ENCODE measurements at regions not wholly inside any gene's neighbourhood (a gene's known extent, or its start where the extent isn't known, plus 50 kb on each side); places are given as distances from the start of the nearest gene placed in this dataset.
"Not testable (repeated sequence)": the region's sequence is repeated elsewhere in the genome, so short reads cannot be mapped to it uniquely, and the experiment has no call there.

DNA sequence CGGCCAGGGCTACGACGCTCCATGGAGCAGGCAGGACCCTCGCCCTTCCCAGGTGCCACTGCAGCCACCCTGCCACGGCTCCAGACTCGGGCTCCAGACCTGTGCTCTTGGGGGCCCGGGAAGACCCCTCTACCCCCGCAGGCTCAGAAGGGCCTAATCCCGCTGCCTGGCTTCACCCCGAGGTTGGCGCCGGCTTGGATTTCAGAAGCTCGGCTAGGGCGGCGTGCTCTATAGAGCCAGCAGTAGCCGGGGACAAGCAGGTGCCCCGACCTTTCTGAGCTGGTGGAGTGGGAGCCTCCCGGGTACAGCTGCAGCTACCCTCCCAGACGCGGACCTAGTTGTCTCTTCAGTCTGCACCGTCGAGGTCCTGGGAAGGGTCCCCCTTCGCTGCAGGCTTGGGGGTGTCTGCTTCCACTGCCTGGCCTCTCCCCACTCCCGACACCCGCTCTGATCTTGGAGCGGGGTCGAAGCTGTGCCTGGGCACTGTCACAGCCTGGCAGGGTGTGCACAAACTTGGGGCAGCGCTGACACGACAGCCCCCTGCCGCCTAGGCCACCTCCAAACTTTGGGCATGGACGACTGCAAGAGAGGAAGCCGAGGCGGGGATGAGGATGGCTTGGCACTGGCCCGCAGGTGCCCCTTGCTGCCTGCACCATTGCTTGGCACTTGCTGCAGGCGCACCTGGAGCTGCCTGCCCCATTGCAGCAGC is 1366.1 kb upstream of the CDH9 start:
- no peak for DNase-seq (ENCODE audit: low read depth)

DNA sequence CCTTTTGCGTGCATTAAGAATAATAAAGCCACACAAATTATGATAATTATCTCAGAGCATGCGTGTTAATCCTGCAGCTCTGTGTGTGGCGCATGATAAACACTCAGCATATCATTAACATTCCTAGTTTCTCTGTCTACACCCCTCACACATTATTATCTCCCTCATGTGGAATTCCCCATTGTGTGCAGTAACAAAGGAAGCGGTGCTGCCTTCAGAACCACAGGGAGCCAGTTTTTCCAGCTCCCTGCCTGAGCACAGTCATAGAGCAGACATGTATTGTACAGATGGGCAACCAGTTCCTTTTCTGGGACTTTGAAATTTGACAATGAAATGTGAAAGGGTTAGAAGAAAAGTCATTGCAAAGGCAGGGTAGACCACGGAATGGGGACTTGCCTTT is 1365.5 kb upstream of the CDH9 start:
- no peak for DNase-seq (ENCODE audit: low read depth)

DNA sequence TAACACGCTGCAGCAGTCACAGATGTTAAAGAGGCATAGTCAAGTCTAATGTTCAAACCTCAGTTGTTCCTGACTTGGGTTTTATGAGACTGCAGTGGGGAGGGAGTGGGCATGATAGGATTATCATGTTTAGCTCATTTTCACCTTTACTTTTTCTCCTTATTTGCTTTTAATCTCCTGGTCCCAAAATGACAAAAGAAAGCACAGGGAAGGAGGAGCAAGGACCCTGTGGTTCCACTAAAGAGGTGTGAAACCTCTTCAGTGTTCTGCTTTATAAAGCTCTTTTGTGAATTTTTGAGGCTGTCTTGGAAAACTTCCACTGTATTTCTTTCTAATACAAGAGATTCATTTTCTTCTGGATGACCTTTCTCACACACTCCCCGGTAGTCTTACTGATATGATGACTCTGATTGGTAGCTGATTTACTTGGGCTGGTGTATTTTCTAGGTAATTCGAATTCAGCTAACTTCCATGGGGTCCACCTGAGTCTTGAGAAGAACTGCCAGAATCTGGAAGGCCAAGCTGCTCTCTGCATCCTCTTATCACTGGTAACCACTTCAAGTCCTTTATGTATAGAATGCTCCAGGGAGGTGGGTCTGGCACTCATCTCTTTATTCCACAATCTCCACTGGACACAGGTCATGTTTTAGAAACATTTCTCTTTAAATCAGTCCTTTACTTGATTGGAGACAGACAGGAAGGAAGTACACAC is 1364.4 kb upstream of the CDH9 start:
- DNase-seq (ENCODE audit: low read depth): no peak

DNA sequence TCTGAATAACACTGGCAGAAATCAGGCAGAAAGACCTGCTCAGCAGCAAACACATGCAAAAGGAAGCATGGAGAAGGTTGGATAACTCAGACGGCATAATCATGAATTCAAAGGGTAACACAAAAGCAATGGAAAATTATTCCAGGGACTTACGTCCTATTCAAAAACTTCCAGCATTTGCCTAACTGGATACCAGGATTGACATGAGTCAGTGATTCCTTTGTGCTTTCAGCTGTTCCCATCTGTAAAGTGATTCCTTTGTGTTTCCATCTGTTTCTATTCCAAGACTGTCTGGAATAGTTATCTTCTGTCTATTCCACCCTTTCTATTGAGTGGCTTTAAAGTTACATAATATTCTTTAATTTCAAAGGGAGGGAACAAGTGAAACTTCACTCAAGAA is 1361.7 kb upstream of the CDH9 start:
- no peak for DNase-seq (ENCODE audit: low read depth)

- DNase-seq (ENCODE audit: low read depth): no peak
These were observed 1360.8 kb upstream of the CDH9 start for GRCh38 chr5:28399211-28399610.

DNA sequence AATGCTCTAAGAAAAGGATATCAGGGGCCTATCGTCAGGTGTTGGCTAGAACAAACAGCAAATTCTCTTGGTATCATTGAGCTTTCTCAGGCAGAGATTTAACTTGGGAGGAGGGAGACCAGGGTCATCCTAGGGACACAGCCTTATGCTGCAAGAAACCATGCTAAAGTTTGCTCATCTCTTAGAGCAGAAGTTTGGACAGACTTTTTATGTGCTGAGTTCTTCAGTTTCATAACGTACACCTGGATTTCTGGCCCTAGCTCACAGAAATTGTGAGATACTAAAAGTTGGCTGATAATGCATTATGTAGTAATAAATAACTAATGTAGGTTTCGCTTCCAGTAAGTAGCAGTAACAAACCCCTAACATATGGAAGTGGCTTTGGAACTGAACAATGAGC is 1359.8 kb upstream of the CDH9 start:
- DNase-seq (ENCODE audit: low read depth): no peak

DNA sequence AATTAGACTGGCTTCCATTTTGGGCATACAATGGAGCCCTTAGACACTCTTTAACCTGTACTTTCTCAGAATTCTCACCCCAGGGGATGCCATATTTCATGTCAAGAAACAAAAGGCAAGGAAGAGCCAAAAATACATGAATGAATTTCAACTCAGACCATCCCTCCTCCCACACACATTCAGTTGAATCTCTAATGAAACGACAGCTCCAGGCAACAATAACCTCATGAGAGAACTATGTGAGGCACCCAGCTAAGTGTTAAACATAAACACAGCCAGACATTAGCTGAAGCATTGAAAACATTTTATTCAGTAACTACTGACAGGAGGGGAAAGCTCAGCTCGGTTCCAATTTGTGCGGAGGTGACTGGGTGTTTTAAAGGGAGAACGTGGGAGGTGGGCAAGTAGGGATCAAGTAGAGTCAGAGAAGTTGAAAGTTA is 1359.1 kb upstream of the CDH9 start:
- no peak for DNase-seq (ENCODE audit: low read depth)

GRCh38 chr5:28391277-28391676 is 1352.9 kb upstream of the CDH9 start:
- no peak for DNase-seq (ENCODE audit: low read depth)

DNA sequence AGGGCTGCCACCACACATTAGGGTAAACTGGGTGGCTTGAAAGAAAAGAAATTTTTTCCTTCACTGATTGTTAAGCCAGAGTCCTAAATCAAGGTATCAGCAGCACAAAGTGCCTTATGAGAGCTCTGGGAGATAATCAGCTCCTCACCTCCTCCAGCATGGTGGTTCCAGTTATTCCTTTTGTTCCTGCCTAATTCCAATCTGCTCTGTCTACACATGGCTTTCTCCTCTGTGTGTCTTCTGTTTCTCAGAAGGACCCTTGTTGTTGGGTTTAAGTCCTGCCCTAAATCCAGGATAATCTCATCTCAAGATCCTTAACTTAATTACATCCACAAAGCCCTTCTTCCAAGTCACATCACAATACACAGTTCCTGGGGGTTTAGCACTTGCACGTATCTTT is 1352.0 kb upstream of the CDH9 start:
- DNase-seq (ENCODE audit: low read depth): no peak

DNA sequence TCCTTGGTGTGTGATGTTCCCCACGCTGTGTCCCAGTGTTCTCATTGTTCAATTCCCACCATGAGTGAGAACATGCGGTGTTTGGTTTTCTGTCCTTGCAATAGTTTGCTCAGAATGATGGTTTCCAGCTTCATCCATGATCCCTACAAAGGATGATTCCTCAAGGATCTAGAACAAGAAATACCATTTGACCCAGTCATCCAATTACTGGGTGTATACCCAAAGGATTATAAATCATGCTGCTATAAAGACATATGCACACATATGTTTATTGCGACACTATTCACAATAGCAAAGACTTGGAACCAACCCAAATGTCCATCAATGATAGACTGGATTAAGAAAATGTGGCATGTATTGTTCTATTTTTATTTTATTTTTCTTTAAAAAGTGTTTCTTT is 1351.3 kb upstream of the CDH9 start:
- DNase-seq (ENCODE audit: low read depth): not testable (repeated sequence)

DNA sequence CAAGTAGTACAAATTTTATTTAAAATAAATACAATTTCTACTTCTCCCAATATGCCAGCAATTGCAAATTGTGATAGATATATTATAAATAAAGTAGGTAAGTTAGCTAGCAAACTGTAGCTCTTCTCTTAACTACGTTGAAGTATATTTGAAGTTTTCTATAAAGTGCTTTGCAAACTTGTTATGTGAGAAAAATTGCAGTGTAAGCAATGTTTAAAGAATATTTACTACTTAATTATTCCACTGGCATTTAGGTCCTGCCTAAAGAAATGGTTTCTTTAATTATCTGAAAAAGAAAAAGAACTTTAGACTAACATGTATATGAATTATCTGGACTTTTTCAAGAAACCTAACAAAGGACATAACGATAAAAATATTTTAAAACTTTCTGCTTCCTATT is 1350.0 kb upstream of the CDH9 start:
- no peak for DNase-seq (ENCODE audit: low read depth)

- no peak for DNase-seq (ENCODE audit: low read depth)
These were observed 1348.3 kb upstream of the CDH9 start for GRCh38 chr5:28386712-28387111.

DNA sequence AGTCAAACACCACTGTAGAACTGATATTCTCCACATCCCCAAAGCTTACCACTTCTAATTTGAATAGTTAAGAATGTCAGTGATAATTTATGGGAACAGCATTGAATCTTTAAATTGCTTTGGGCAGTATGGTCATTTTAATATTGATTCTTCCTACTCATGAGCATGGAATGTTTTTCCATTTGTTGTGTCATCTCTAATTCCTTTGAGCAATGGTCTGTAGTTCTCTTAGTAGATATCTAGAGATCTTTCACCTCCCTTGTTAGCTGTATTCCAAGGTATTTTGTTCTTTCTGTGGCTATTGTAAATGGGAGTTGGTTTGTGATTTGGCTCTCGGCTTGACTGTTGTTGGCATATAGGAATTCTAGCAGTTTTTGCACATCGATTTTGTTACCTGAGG is 1341.8 kb upstream of the CDH9 start:
- no peak for DNase-seq (ENCODE audit: low read depth)

DNA sequence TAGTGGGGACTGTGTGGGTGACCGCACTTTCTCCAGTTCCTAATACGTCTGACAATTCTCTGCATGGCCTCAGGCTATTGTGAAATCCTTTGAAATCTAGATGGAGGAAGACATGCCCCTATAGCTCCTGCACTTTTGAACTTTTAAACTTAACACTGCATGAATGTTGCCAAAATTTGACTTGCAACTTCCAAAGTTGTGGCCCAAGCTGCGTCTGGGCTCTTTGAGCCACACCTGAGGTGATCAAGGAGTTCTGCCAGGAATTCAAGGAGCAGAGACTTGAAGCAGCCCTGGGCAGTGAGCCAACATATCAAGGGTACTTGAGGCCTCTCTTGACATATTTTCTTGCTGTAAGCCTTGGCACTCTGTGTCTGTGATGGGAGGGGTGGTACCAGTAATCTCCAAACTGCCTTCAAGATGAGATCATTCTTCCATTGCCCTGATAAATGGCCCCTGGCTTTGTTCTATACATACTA is 1336.1 kb upstream of the CDH9 start:
- DNase-seq (ENCODE audit: low read depth): no peak

DNA sequence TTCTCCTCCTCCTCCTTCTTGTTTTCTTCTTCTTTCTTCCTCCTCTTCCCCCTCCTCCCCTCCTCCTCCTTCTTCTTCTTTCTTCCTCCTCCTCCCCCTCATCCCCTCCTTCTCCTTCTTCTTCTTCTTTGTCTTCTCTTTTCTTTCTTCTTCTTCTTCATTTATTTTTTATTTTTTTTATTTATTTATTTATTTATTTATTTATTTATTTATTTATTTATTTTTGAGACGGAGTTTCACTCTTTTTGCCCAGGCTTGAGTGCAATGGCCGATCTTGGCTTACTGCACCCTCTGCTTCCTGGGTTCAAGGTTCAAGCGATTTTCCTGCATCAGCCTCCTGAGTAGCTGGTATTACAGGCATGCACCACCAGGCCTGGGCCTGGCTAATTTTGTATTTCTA is 1332.5 kb upstream of the CDH9 start:
- no peak for DNase-seq (ENCODE audit: low read depth)

GRCh38 chr5:28369418-28369817 is 1331.0 kb upstream of the CDH9 start:
- DNase-seq (ENCODE audit: low read depth): no peak

- no peak for DNase-seq (ENCODE audit: low read depth)
These were observed 1317.4 kb upstream of the CDH9 start for GRCh38 chr5:28355831-28356230.

DNA sequence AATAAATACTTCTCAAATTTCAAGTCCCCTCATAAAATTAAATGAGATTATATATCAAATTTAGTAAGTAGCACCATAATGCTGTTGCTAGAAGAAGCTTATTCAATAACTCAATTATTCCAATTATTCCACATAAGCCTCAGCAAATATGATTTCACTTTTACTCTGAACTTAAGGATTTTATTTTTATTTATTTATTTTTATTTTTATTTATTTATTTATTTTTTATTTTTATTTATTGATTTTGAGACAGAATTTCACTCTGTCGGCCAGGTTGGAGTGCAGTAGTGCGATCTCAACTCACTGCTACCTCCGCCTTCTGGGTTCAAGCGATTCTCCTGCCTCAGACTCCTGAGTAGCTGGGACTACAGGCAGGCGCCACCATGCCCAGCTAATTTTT is 1308.3 kb upstream of the CDH9 start:
- no peak for DNase-seq (ENCODE audit: low read depth)

DNA sequence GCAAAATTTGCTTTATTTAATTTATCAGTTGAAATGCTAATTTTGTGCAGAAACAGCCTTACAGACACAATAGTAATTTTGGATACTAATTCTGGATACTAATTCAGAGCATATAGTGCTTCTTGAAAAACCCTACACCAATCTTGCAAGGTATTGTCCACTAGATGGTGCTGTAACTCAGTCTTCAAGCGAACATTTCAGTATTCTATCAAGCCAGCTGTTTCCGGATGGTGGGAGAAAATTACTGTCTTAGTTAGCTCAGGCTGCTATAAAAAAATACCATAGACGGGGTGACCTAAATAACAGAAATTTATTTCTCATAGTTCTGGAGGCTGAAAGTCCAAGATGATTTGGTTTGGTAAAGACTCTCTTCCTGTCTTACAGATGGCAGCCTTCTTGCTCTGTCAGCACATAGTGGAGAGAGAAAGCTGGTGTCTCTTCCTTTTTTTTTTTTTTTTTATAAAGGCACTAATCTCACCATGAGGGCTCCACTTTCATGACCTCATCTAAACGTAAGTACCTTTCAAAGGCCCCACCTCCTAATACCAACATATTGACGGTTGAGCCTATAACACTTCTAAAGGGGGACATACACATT is 1306.5 kb upstream of the CDH9 start:
- DNase-seq (ENCODE audit: low read depth): no peak

GRCh38 chr5:28329176-28329575 is 1290.8 kb upstream of the CDH9 start:
- no peak for DNase-seq (ENCODE audit: low read depth)

GRCh38 chr5:28328681-28329080 is 1290.3 kb upstream of the CDH9 start:
- DNase-seq (ENCODE audit: low read depth): no peak

- DNase-seq (ENCODE audit: low read depth): no peak
These were observed 1285.8 kb upstream of the CDH9 start for GRCh38 chr5:28324174-28324573.

DNA sequence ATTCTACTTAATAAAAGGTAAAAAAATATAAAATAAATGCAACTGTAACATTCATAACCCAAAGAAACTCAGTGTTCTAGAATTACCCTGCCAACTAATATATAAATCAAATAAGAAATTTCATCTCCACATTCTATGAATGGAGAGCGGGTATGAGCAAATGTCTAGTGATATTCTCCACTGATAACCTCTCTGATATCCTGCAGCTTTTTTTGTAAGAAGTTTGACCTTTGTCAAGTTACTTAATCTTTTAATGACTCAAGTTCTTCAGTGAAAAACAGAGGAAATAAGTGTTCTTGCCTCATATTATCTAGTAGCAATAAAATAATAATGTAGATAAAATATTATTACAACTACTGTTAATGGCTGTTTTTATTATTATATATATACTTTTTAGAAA is 1275.6 kb upstream of the CDH9 start:
- DNase-seq (ENCODE audit: low read depth): no peak

All from GM04503 (cell line).